Testis (tissue), 2 donors: ENCODE measurements at regions not wholly inside any gene's neighbourhood (a gene's known extent, or its start where the extent isn't known, plus 50 kb on each side); places are given as distances from the start of the nearest gene placed in this dataset.

ENCODE experiments used
- DNase-seq: peaks from one replicate; pipeline ENCODE4 v3.0.0-alpha.2; 2019
- H3K27ac ChIP-seq, 2 donors: fragments of 200-600 bp; sonication (generic); one replicate each; pipeline ENCODE4 v1.5.1; 2019
- H3K27me3 ChIP-seq: fragments of 200-600 bp; sonication (generic); one replicate; pipeline ENCODE4 v1.5.1; 2019
- H3K36me3 ChIP-seq: fragments of 200-600 bp; sonication (generic); one replicate; pipeline ENCODE4 v1.5.1; 2017; ENCODE audit warnings: low read depth; ENCODE audit errors: missing control alignments
- H3K4me1 ChIP-seq: fragments of 200-600 bp; sonication (generic); one replicate; pipeline ENCODE4 v1.5.1; 2019
- H3K4me3 ChIP-seq, 2 donors: fragments of 200-600 bp; sonication (generic); one replicate each; pipeline ENCODE4 v1.5.1; 2017 to 2019
- H3K9me3 ChIP-seq: fragments of 200-600 bp; sonication (generic); one replicate; pipeline ENCODE4 v1.5.1; 2017
- POLR2A ChIP-seq: fragments of 450-650 bp; IDR thresholded peaks from one replicate; pipeline ENCODE4 v1.6.1; 2017; ENCODE audit warnings: antibody characterized with exemption, mild to moderate bottlenecking, moderate library complexity
- WGBS, 2 donors: methylation state at CpG; one replicate each; pipeline ENCODE4 v1.1.5; 2018; 5-methylcytosine and 5-hydroxymethylcytosine counted together
- intact Hi-C: fragments of 100-400 bp; cut with DNase I; formaldehyde crosslinking; loops from one replicate; pipeline ENCODE4 v1.15.1; 2023; ENCODE audit warnings: low total_unique reads
- TF ChIP-seq, protein P1 (sequence below), 3 experiments: fragments of 450-650 bp in 2 of 3; fragments of 200-600 bp in 1 of 3; sonication (generic) in 1 of 3; IDR thresholded peaks; one replicate each; pipeline ENCODE4 v1.5.1; 2016 to 2019; ENCODE audit warnings: antibody characterized with exemption in 3 of 3, mild to moderate bottlenecking in 2 of 3, moderate library complexity in 1 of 3

DNA sequence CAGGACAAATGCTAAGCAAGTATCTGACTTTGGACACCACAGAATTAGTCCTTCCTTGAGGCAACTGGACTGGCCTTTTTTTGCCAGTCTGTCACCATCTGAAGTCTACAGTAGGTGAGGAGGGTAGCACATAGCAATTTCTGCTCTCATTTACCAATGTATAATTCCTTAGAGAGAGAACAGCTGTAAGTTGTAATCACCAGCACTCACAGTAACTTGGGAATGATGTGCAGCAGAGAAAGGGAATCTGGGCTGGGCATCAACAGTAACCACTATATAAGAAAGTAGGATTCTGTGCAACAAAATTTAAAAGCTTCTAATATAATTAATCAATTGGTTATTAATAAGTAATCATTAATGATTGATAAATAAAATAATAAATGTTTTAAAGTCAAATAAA lies 86.3 kb upstream of the FAT3 start:
- intact Hi-C loops: no loop called here
- Histone ChIP-seq H3K4me3 (no peak overlapping the region), H3K27ac (no peak overlapping the region), H3K4me1 (no peaks in the 10 kb centered on the region), H3K9me3 (no peaks in the 10 kb centered on the region), H3K36me3 (no peaks in the 10 kb centered on the region), H3K27me3 (no peaks in the 10 kb centered on the region)
- TF ChIP-seq, protein P1, sequence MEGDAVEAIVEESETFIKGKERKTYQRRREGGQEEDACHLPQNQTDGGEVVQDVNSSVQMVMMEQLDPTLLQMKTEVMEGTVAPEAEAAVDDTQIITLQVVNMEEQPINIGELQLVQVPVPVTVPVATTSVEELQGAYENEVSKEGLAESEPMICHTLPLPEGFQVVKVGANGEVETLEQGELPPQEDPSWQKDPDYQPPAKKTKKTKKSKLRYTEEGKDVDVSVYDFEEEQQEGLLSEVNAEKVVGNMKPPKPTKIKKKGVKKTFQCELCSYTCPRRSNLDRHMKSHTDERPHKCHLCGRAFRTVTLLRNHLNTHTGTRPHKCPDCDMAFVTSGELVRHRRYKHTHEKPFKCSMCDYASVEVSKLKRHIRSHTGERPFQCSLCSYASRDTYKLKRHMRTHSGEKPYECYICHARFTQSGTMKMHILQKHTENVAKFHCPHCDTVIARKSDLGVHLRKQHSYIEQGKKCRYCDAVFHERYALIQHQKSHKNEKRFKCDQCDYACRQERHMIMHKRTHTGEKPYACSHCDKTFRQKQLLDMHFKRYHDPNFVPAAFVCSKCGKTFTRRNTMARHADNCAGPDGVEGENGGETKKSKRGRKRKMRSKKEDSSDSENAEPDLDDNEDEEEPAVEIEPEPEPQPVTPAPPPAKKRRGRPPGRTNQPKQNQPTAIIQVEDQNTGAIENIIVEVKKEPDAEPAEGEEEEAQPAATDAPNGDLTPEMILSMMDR (IDR thresholded peaks at IDR 0.05): no peak
- no peak for TF ChIP-seq POLR2A
- no peak for DNase-seq

DNA sequence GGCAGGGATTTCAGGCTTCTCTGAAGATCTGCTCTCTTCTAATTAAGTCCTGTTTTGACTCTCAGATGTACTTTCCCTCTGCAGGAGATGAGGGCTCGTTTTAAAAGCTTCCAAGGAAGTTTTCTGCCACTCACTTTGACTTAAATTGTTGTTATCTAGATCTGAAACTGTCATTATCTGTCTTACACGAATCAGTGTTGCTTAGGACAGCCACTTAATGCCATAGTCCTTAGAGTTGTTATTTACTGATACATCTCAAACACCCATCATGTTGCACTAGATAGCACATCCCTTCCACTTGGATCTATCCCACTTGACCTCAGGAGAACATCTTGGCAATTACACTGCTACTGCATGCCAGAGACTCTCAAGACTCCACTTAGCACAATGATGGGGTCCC lies 86.9 kb upstream of the FAT3 start:
- no peak for DNase-seq
- Histone ChIP-seq H3K9me3 (no peaks in the 10 kb centered on the region), H3K27ac (no peak overlapping the region), H3K4me3 (no peak overlapping the region), H3K27me3 (no peaks in the 10 kb centered on the region), H3K4me1 (no peaks in the 10 kb centered on the region), H3K36me3 (no peaks in the 10 kb centered on the region)
- 55 to 62% methylated on average over 2 of the region's 2 CpGs for WGBS, 2 donors
- TF ChIP-seq POLR2A: no peak
- TF ChIP-seq, protein P1 (IDR thresholded peaks at IDR 0.05): no peak
- intact Hi-C loops: no loop called here

DNA sequence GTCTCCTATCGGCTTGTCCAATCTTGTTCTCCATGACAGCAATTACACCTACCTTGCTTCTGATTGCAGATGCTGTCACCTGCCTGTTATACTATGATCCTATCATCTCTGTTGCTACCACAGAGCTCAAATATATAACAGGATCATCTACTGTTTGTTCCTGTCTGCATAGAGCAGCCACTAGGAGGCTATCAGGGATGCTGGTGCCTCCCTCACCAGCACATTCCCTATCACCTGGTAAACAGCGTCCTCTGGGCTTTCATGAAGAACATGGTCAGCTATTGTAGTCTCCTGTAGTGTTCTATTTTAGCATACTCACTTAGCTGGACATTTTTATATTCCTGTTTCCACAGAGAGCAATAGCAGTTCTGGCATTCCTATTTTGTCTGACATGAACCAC lies 87.8 kb upstream of the FAT3 start:
- no peaks in the 10 kb centered on the region for H3K27me3 ChIP-seq
- no peaks in the 10 kb centered on the region for H3K4me1 ChIP-seq
- H3K4me3 ChIP-seq: no peak overlapping the region
- 75 to 78% methylated on average over 2 of the region's 2 CpGs for WGBS, 2 donors
- TF ChIP-seq POLR2A: no peak
- TF ChIP-seq, protein P1 (IDR thresholded peaks at IDR 0.05): no peak
- H3K9me3 ChIP-seq: no peaks in the 10 kb centered on the region
- DNase-seq: no peak
- H3K36me3 ChIP-seq: no peaks in the 10 kb centered on the region
- intact Hi-C loops: no loop called here
- no peak overlapping the region for H3K27ac ChIP-seq

DNA sequence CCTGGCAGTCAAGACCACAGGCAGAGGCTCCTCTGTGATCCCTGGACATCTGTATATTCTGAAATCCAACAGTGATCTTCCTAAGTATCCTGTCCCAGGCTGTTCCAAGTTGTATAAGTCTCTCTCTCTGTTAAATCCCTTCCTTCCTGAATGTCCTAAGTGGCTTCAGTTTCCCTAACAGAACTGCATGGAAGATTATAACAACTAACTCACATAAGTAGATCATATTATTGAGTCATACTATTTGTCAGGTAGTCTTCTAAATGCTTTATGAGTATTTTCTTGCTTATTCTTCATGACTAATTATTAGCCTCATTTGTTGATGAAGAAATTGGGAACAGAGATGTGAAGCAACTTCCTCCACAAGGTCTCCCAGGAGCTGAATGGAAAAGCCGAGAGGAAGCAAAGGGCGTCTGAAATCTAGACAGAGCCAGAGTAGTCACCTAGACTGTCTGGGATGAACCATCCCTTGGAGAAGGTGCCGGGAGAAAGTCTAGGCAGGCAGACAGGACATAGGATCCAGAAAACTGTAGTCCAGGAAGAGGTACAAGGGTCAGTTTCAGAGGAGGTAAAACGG lies 93.2 kb upstream of the FAT3 start:
- WGBS, 2 donors: 78 to 94% methylated on average over 4 of the region's 4 CpGs
- Histone ChIP-seq H3K9me3 (no peaks in the 10 kb centered on the region), H3K4me1 (no peaks in the 10 kb centered on the region), H3K4me3 (no peak overlapping the region), H3K27me3 (no peaks in the 10 kb centered on the region), H3K36me3 (no peaks in the 10 kb centered on the region), H3K27ac (no peak overlapping the region)
- DNase-seq: no peak
- TF ChIP-seq, protein P1 (IDR thresholded peaks at IDR 0.05): no peak
- TF ChIP-seq POLR2A: no peak
- intact Hi-C loops: no loop called here

DNA sequence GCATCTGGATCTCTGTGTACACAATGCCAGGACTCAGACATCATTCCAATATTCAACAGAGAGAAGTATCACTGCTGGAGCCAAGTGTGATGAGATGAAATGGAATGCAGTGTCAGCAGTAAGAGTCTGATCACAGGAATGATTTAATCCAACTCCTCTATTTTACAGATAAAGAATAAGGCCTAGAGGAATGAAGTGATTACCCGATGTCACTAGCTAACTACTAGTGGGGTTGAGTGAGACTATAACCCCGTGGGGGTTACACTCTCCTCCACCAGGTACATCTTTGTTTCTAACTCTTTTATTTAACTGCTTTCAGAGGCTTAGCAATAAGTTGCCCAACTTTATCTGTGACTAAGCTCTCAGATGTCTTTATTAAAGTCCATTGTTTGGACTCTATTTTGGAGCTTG lies 94.2 kb upstream of the FAT3 start:
- Histone ChIP-seq H3K36me3 (no peaks in the 10 kb centered on the region), H3K4me1 (no peaks in the 10 kb centered on the region), H3K4me3 (no peak overlapping the region), H3K27me3 (no peaks in the 10 kb centered on the region), H3K27ac (no peak overlapping the region), H3K9me3 (no peaks in the 10 kb centered on the region)
- WGBS, 2 donors: 46 to 48% methylated on average over 2 of the region's 2 CpGs
- intact Hi-C loops: no loop called here
- no peak for TF ChIP-seq POLR2A
- TF ChIP-seq, protein P1 (IDR thresholded peaks at IDR 0.05): no peak
- DNase-seq: no peak
